ENCODE measurements at regions not wholly inside any gene's neighbourhood (a gene's known extent, or its start where the extent isn't known, plus 50 kb on each side); places are given as distances from the start of the nearest gene placed in this dataset.

- TF ChIP-seq ZBTB3 (CRISPR knock-in tag; IDR thresholded peaks at IDR 0.05; ENCODE audit: borderline replicate concordance, low read depth) (no peak), ATF2 (CRISPR knock-in tag; IDR thresholded peaks at IDR 0.05) (no peak), CENPT (CRISPR knock-in tag; IDR thresholded peaks at IDR 0.05; ENCODE audit: low read depth) (no peak), NFATC3 (CRISPR knock-in tag; IDR thresholded peaks at IDR 0.05) (no peak), CBFB (CRISPR knock-in tag; IDR thresholded peaks at IDR 0.05) (no peak), ZFX (CRISPR knock-in tag; IDR thresholded peaks at IDR 0.05; ENCODE audit: low read depth) (no peak), ZNF143 (CRISPR knock-in tag; IDR thresholded peaks at IDR 0.05) (no peak), POLR2AphosphoS5 (IDR thresholded peaks at IDR 0.05; ENCODE audit: low read depth, low read length) (no peak), ZFY (CRISPR knock-in tag; IDR thresholded peaks at IDR 0.05) (no peak), ZNF713 (CRISPR knock-in tag; IDR thresholded peaks at IDR 0.05) (no peak)
- TF ChIP-seq, protein P1, sequence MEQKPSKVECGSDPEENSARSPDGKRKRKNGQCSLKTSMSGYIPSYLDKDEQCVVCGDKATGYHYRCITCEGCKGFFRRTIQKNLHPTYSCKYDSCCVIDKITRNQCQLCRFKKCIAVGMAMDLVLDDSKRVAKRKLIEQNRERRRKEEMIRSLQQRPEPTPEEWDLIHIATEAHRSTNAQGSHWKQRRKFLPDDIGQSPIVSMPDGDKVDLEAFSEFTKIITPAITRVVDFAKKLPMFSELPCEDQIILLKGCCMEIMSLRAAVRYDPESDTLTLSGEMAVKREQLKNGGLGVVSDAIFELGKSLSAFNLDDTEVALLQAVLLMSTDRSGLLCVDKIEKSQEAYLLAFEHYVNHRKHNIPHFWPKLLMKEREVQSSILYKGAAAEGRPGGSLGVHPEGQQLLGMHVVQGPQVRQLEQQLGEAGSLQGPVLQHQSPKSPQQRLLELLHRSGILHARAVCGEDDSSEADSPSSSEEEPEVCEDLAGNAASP (CRISPR knock-in tag; IDR thresholded peaks at IDR 0.05; ENCODE audit: borderline replicate concordance) = no peak
- TF ChIP-seq, protein P2, sequence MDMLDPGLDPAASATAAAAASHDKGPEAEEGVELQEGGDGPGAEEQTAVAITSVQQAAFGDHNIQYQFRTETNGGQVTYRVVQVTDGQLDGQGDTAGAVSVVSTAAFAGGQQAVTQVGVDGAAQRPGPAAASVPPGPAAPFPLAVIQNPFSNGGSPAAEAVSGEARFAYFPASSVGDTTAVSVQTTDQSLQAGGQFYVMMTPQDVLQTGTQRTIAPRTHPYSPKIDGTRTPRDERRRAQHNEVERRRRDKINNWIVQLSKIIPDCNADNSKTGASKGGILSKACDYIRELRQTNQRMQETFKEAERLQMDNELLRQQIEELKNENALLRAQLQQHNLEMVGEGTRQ (IDR thresholded peaks at IDR 0.05; ENCODE audit: low read depth, low read length) = no peak
- TF ChIP-seq, protein P2 (CRISPR knock-in tag; IDR thresholded peaks at IDR 0.05; ENCODE audit: borderline replicate concordance) = no peak
Measured at GRCh38 chr22:22698263-22698750, 53.9 kb downstream of the GGTLC2 start.

All from HepG2 (cell line).